H1 (cell line): ENCODE measurements at regions not wholly inside any gene's neighbourhood (a gene's known extent, or its start where the extent isn't known, plus 50 kb on each side); places are given as distances from the start of the nearest gene placed in this dataset.

ENCODE experiments used
- CTCF ChIA-PET: fragments of 300-600 bp; sonication (Branson Sonifier 250); formaldehyde crosslinking; loops from one replicate; lab custom pipeline; 2021; ENCODE audit not compliant: partially characterized antibody; lab: Charles Lee
- POLR2A ChIA-PET: fragments of 300-600 bp; sonication (Branson Sonifier 250); formaldehyde crosslinking; loops from one replicate; lab custom pipeline; 2021; ENCODE audit warnings: inconsistent platforms; ENCODE audit not compliant: partially characterized antibody; lab: Charles Lee
- DNase-seq, 2 experiments: peaks; one replicate each; pipeline versions ENCODE4 v3.0.0 to v3.0.0-alpha.2; 2010 to 2022; ENCODE audit warnings: low spot score in 2 of 2, low read depth in 1 of 2, mixed read lengths in 1 of 2
- FAIRE-seq: peaks from 2 replicates; lab custom pipeline; 2011; peaks lifted over from hg19 to GRCh38; lab: Jason Lieb, UNC
- H2AFZ ChIP-seq: 2 replicates; pipeline ENCODE4 v1.8.1; 2012; ENCODE audit warnings: low read length, inconsistent platforms
- H2AK5ac ChIP-seq: 2 replicates; pipeline ENCODE4 v1.6.1; 2013; ENCODE audit warnings: low read depth, low read length
- H2BK120ac ChIP-seq: replicated peaks from 2 replicates; pipeline ENCODE3; 2013; ENCODE audit warnings: low read depth, low read length, inconsistent platforms
- H2BK12ac ChIP-seq: 2 replicates; pipeline ENCODE4 v1.6.1; 2013; ENCODE audit warnings: low read depth, low read length
- H2BK15ac ChIP-seq: 2 replicates; pipeline ENCODE4 v1.6.1; 2013; ENCODE audit warnings: low read length
- H2BK20ac ChIP-seq: 2 replicates; pipeline ENCODE4 v1.6.1; 2013; ENCODE audit warnings: low read length
- H2BK5ac ChIP-seq: 2 replicates; pipeline ENCODE4 v1.6.1; 2013; ENCODE audit warnings: low read depth, low read length
- H3K14ac ChIP-seq: 2 replicates; pipeline ENCODE4 v1.6.1; 2013; ENCODE audit warnings: inconsistent platforms; ENCODE audit not compliant: insufficient read length
- H3K18ac ChIP-seq: 2 replicates; pipeline ENCODE4 v1.6.1; 2013; ENCODE audit warnings: low read length; ENCODE audit errors: extremely low read depth
- H3K23ac ChIP-seq: 2 replicates; pipeline ENCODE4 v1.6.1; 2013; ENCODE audit warnings: inconsistent platforms; ENCODE audit not compliant: insufficient read length
- H3K23me2 ChIP-seq: 2 replicates; pipeline ENCODE4 v1.6.1; 2013; ENCODE audit warnings: low read depth, low read length
- H3K27ac ChIP-seq: 2 replicates; pipeline ENCODE4 v1.6.1; 2011; ENCODE audit warnings: low read depth, low read length, inconsistent platforms
- H3K27me3 ChIP-seq, 4 experiments: replicated peaks in 1 of 4; 1 replicate in 1 of 4; 2 replicates in 3 of 4; pipeline versions ENCODE4 v1.6.1 to v1.8.1; 2011 to 2013; ENCODE audit warnings: low read length in 3 of 4, mild to moderate bottlenecking in 3 of 4, inconsistent platforms in 2 of 4, mixed read lengths in 2 of 4, moderate library complexity in 1 of 4; ENCODE audit not compliant: control insufficient read depth in 3 of 4, insufficient read depth in 3 of 4; ENCODE audit errors: extremely low read depth in 1 of 4
- H3K36me3 ChIP-seq, 4 experiments: 2 replicates each; pipeline versions ENCODE4 v1.6.1 to v1.8.1; 2011 to 2013; ENCODE audit warnings: mild to moderate bottlenecking in 4 of 4, low read length in 3 of 4, moderate library complexity in 2 of 4, control low read depth in 1 of 4, inconsistent platforms in 1 of 4; ENCODE audit not compliant: insufficient read depth in 4 of 4, control insufficient read depth in 2 of 4
- H3K4ac ChIP-seq: replicated peaks from 2 replicates; pipeline ENCODE3; 2013; ENCODE audit warnings: low read length, low read depth, mixed read lengths, inconsistent platforms; ENCODE audit not compliant: insufficient read length
- H3K4me1 ChIP-seq, 4 experiments: replicated peaks in 1 of 4; 1 replicate in 1 of 4; 2 replicates in 3 of 4; pipeline versions ENCODE4 v1.6.1 to v1.8.1; 2011 to 2013; ENCODE audit warnings: low read length in 3 of 4, inconsistent platforms in 2 of 4, mixed read lengths in 1 of 4; ENCODE audit not compliant: insufficient read depth in 4 of 4, control insufficient read depth in 3 of 4
- H3K4me2 ChIP-seq, 2 experiments: 2 replicates each; pipeline versions ENCODE4 v1.6.1 to v1.8.1; 2011 to 2013; ENCODE audit warnings: low read depth in 2 of 2, low read length in 2 of 2, control low read depth in 1 of 2, inconsistent platforms in 1 of 2, mild to moderate bottlenecking in 1 of 2; ENCODE audit not compliant: insufficient read depth in 1 of 2
- H3K4me3 ChIP-seq, 4 experiments: fragments of 200-600, 300-600 bp in 1 of 4; sonication (generic), shearing (Covaris generic), sonication (Bioruptor Twin) in 1 of 4; 2 replicates each; pipeline versions ENCODE4 v1.5.1 to v1.8.1; 2011 to 2016; ENCODE audit warnings: low read length in 4 of 4, low read depth in 3 of 4, control low read depth in 2 of 4, inconsistent platforms in 2 of 4, mild to moderate bottlenecking in 2 of 4, mixed read lengths in 1 of 4, moderate library complexity in 1 of 4; ENCODE audit not compliant: insufficient read depth in 2 of 4; ENCODE audit errors: extremely low read depth in 1 of 4
- H3K56ac ChIP-seq: replicated peaks from 2 replicates; pipeline ENCODE3; 2013; ENCODE audit warnings: low read depth, mild to moderate bottlenecking, mixed read lengths, low read length, inconsistent platforms; ENCODE audit not compliant: insufficient read length
- H3K79me1 ChIP-seq: 2 replicates; pipeline ENCODE4 v1.6.1; 2013; ENCODE audit warnings: low read depth, low read length, control low read depth
- H3K79me2 ChIP-seq, 2 experiments: 2 replicates each; pipeline versions ENCODE4 v1.6.1 to v1.8.1; 2012 to 2013; ENCODE audit warnings: low read length in 2 of 2, mild to moderate bottlenecking in 2 of 2, inconsistent platforms in 1 of 2; ENCODE audit not compliant: insufficient read depth in 2 of 2, control insufficient read depth in 1 of 2
- H3K9ac ChIP-seq, 4 experiments: replicated peaks in 1 of 4; 1 replicate in 1 of 4; 2 replicates in 3 of 4; pipeline versions ENCODE4 v1.6.1 to v1.8.1; 2011 to 2013; ENCODE audit warnings: low read depth in 3 of 4, low read length in 3 of 4, control low read depth in 2 of 4, mild to moderate bottlenecking in 2 of 4, moderate library complexity in 2 of 4, inconsistent platforms in 1 of 4; ENCODE audit errors: extremely low read depth in 1 of 4
- H3K9me3 ChIP-seq, 2 experiments: 2 replicates each; pipeline versions ENCODE4 v1.6.1 to v1.8.1; 2012 to 2013; ENCODE audit warnings: mild to moderate bottlenecking in 2 of 2, moderate library complexity in 2 of 2, control low read depth in 1 of 2, inconsistent platforms in 1 of 2, low read depth in 1 of 2, low read length in 1 of 2, mixed read lengths in 1 of 2; ENCODE audit not compliant: insufficient read depth in 2 of 2
- H4K20me1 ChIP-seq, 2 experiments: replicated peaks in 1 of 2; 2 replicates each; pipeline versions ENCODE3 to v1.8.1; 2011 to 2013; ENCODE audit warnings: inconsistent platforms in 2 of 2, low read length in 2 of 2, mild to moderate bottlenecking in 1 of 2; ENCODE audit not compliant: insufficient read depth in 2 of 2, control insufficient read depth in 1 of 2
- H4K5ac ChIP-seq: 2 replicates; pipeline ENCODE4 v1.6.1; 2013; ENCODE audit warnings: low read length, low read depth, mixed read lengths, inconsistent platforms; ENCODE audit not compliant: insufficient read length
- H4K8ac ChIP-seq: 2 replicates; pipeline ENCODE4 v1.8.0; 2013; ENCODE audit warnings: mild to moderate bottlenecking, moderate library complexity, low read length, inconsistent platforms; ENCODE audit not compliant: insufficient read depth; ENCODE audit errors: extremely low read depth
- H4K91ac ChIP-seq: replicated peaks from 2 replicates; pipeline ENCODE3; 2013; ENCODE audit warnings: low read length, mixed read lengths, inconsistent platforms; ENCODE audit not compliant: insufficient read length
- GTF2F1 ChIP-seq: IDR thresholded peaks from 2 replicates; pipeline ENCODE4 v1.6.1; 2012; ENCODE audit warnings: low read depth, low read length, improper control_type of control experiment, borderline replicate concordance
- MAFK ChIP-seq: IDR thresholded peaks from 2 replicates; pipeline ENCODE4 v1.6.1; 2012; ENCODE audit warnings: low read depth, mild to moderate bottlenecking, improper control_type of control experiment, low read length
- SAP30 ChIP-seq: fragments of 300-600 bp; sonication (generic); IDR thresholded peaks from 2 replicates; pipeline ENCODE4 v1.7.1; 2012; ENCODE audit warnings: low read length, moderate library complexity, mild to moderate bottlenecking, inconsistent platforms; ENCODE audit not compliant: insufficient read depth, insufficient replicate concordance
- WGBS, 2 experiments: shearing (Covaris generic) in 1 of 2; methylation state at CpG; one replicate each; pipeline versions ENCODE4 v1.1.6 to v1.1.7; 2013 to 2015; ENCODE audit warnings: low lambda C conversion rate in 2 of 2, mixed read lengths in 2 of 2, inconsistent platforms in 1 of 2, low coverage in 1 of 2, missing lambda C conversion rate in 1 of 2; ENCODE audit not compliant: insufficient replicate concordance in 2 of 2, insufficient coverage in 1 of 2, insufficient read length in 1 of 2; ENCODE audit errors: extremely low coverage in 1 of 2, missing lambda C conversion rate in 1 of 2; 5-methylcytosine and 5-hydroxymethylcytosine counted together

DNA sequence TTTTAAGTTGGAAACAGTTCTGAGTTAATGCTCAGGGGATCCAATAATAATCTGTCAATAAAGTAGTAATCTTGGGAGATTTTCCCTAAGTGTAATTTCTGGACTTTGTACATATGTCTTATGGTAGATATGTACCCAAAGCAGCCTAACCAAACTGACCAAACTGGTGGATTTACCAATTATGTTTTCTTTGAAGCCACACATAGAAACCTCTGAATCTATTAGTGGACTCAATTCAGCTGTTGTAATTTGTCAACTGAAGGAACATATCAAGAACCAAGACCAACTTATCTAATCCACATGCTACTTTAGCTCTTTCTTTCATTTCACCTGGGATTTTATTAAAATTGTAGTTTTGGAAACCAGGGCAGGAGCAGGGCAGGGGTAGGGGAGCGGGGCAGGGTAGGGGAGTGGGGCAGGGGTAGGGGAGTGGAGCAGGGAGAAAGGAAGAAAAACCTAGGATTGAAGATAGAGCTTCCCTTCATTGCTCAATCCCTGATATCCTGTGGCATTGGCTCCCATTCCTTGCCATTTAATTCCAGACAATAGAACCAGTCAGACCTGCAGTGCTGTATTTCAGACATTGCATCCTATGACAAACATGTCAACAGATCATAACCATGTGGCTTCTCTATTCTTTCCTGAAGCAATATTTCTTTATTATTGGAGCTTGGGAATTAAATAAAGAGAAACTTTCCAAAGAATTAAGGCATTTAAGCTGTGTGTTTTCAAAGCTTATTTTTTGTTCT is 101.8 kb downstream of the NFKBIZ start:
- no peaks in the 10 kb centered on the region; the same call in 1 of the 2 replicates for H3K23me2 ChIP-seq

More for the DNA sequence above, 101.8 kb downstream of the NFKBIZ start:
- H3K27me3 ChIP-seq, result no peaks in the 10 kb centered on the region
- H2BK120ac ChIP-seq, result no peak overlapping the region
- H2BK15ac ChIP-seq, result no peak overlapping the region
- H3K9me3 ChIP-seq, result no peaks in the 10 kb centered on the region
- no peaks in the 10 kb centered on the region for H4K20me1 ChIP-seq
- POLR2A ChIA-PET, result no interaction called here
- H3K14ac ChIP-seq, result no peak overlapping the region
- no peak overlapping the region for H2BK20ac ChIP-seq
- H2BK12ac ChIP-seq, result no peak overlapping the region
- no peak overlapping the region for H4K8ac ChIP-seq
- H3K4me1 ChIP-seq, result no peaks in the 10 kb centered on the region
- no peak overlapping the region; the same call in 1 of the 2 replicates for H2AFZ ChIP-seq
- 100% methylated on average over 1 of the region's 1 CpG; no CpG with 5 or more reads in 1 of the 2 experiments for WGBS, 2 experiments
- H3K18ac ChIP-seq, result no peak overlapping the region
- no peak overlapping the region for H3K56ac ChIP-seq
- H4K91ac ChIP-seq, result no peak overlapping the region
- DNase-seq (no peak), FAIRE-seq (no peak)
- no peak for TF ChIP-seq MAFK
- no peak for TF ChIP-seq GTF2F1
- no peak for TF ChIP-seq SAP30
- CTCF ChIA-PET, result interaction anchor here (1.0 to 1.5 kb wide), 5 partner anchors 14 to 148 kb away, joined by 3 to 9 read pairs (median 3); no protein-coding TSS in a partner anchor
- no peak overlapping the region for H3K27ac ChIP-seq
- H3K36me3 ChIP-seq, result no peaks in the 10 kb centered on the region
- H3K4ac ChIP-seq, result no peak overlapping the region
- H3K4me3 ChIP-seq, result no peak overlapping the region
- no peaks in the 10 kb centered on the region for H3K79me2 ChIP-seq
- H2AK5ac ChIP-seq, result no peak overlapping the region
- H4K5ac ChIP-seq, result no peak overlapping the region
- H3K4me2 ChIP-seq, result no peak overlapping the region
- H3K79me1 ChIP-seq, result no peaks in the 10 kb centered on the region
- H3K9ac ChIP-seq, result no peak overlapping the region
- no peak overlapping the region for H3K23ac ChIP-seq
- no peak overlapping the region for H2BK5ac ChIP-seq
